B cell (primary cell): ENCODE measurements at regions not wholly inside any gene's neighbourhood (a gene's known extent, or its start where the extent isn't known, plus 50 kb on each side); places are given as distances from the start of the nearest gene placed in this dataset.

Source experiments
- ATAC-seq: fragments of 200-7000 bp; cut with Tn5 transposase; one replicate; pipeline ENCODE4 v1.10.0; 2021; ENCODE audit warnings: low read depth, mild to moderate bottlenecking, moderate number of reproducible peaks, moderate library complexity
- CTCF ChIA-PET: fragments of 350-600 bp; sonication (Branson Sonifier 250); formaldehyde crosslinking; loops from one replicate; lab custom pipeline; 2021; ENCODE audit warnings: antibody characterized with exemption, inconsistent platforms; lab: Charles Lee
- POLR2A ChIA-PET: fragments of 350-600 bp; sonication (Branson Sonifier 250); formaldehyde crosslinking; loops from one replicate; lab custom pipeline; 2021; ENCODE audit warnings: antibody characterized with exemption; lab: Charles Lee
- DNase-seq: peaks from one replicate; pipeline ENCODE4 v3.0.0; 2013
- H2AFZ ChIP-seq: 2 replicates; pipeline ENCODE4 v1.6.1; 2012; ENCODE audit warnings: mild to moderate bottlenecking, low read depth, low read length; ENCODE audit not compliant: insufficient read depth, poor library complexity, severe bottlenecking
- H3K27ac ChIP-seq, 2 donors: 1 replicate in 1 of 2; 2 replicates in 1 of 2; pipeline ENCODE4 v1.5.1; 2012 to 2013; ENCODE audit warnings: low read length in 2 of 2, mild to moderate bottlenecking in 2 of 2, moderate library complexity in 1 of 2
- H3K27me3 ChIP-seq, 4 experiments: fragments of 200-600 bp in 1 of 4; sonication (generic) in 1 of 4; replicated peaks in 1 of 4; 1 replicate in 2 of 4; 2 replicates in 2 of 4; pipeline versions ENCODE4 v1.6.1 to v1.7.0; 2013 to 2016; ENCODE audit warnings: low read length in 3 of 4, mild to moderate bottlenecking in 2 of 4, mixed read lengths in 1 of 4, moderate library complexity in 1 of 4; ENCODE audit not compliant: insufficient read depth in 4 of 4, control insufficient read depth in 3 of 4; ENCODE audit errors: control extremely low read depth in 1 of 4
- H3K36me3 ChIP-seq, 2 experiments: replicated peaks in 1 of 2; 1 replicate in 1 of 2; 2 replicates in 1 of 2; pipeline versions ENCODE4 v1.6.1 to v1.7.1; 2013; ENCODE audit warnings: low read length in 1 of 2; ENCODE audit not compliant: insufficient read depth in 2 of 2, control insufficient read depth in 1 of 2; ENCODE audit errors: control extremely low read depth in 1 of 2, extremely low read depth in 1 of 2
- H3K4me1 ChIP-seq, 2 donors: fragments of 200-600 bp in 1 of 2; sonication (generic) in 1 of 2; 1 replicate in 1 of 2; 2 replicates in 1 of 2; pipeline versions ENCODE4 v1.5.1 to v1.6.1; 2013 to 2017; ENCODE audit warnings: low read length in 2 of 2; ENCODE audit not compliant: control insufficient read depth in 2 of 2, insufficient read depth in 2 of 2
- H3K4me2 ChIP-seq: replicated peaks from 2 replicates; pipeline ENCODE3; 2012; ENCODE audit warnings: mild to moderate bottlenecking, low read depth, low read length; ENCODE audit not compliant: poor library complexity, severe bottlenecking
- H3K4me3 ChIP-seq, 5 experiments: fragments of 200-600 bp in 1 of 5; sonication (generic) in 1 of 5; 1 replicate in 3 of 5; 2 replicates in 2 of 5; pipeline versions ENCODE4 v1.5.1 to v1.7.0; 2011 to 2016; ENCODE audit warnings: low read length in 4 of 5, mild to moderate bottlenecking in 4 of 5, low read depth in 2 of 5, control low read depth in 1 of 5, moderate library complexity in 1 of 5; ENCODE audit not compliant: insufficient read depth in 1 of 5; ENCODE audit errors: control extremely low read depth in 1 of 5, extremely low read depth in 1 of 5
- H3K79me2 ChIP-seq: fragments of 200-600 bp; sonication (generic); one replicate; pipeline ENCODE4 v1.6.0; 2016; ENCODE audit warnings: low read length; ENCODE audit not compliant: control insufficient read depth, insufficient read depth
- H3K9ac ChIP-seq: fragments of 200-600 bp; sonication (generic); 2 replicates; pipeline ENCODE4 v1.6.1; 2017; ENCODE audit warnings: mild to moderate bottlenecking, low read length, moderate library complexity
- H3K9me3 ChIP-seq, 3 donors: one replicate each; pipeline versions ENCODE4 v1.6.1 to v1.7.1; 2013; ENCODE audit warnings: low read length in 2 of 3; ENCODE audit not compliant: control insufficient read depth in 2 of 3, insufficient read depth in 1 of 3; ENCODE audit errors: control extremely low read depth in 1 of 3
- H4K20me1 ChIP-seq: 2 replicates; pipeline ENCODE4 v1.6.0; 2012; ENCODE audit warnings: mild to moderate bottlenecking, low read length; ENCODE audit not compliant: insufficient read depth, control insufficient read depth, poor library complexity, severe bottlenecking
- H3K27ac Mint-ChIP-seq: one replicate; pipeline ENCODE4 v1.8.0; 2021; ENCODE audit warnings: mixed read lengths
- H3K27me3 Mint-ChIP-seq: one replicate; pipeline ENCODE4 v1.8.0; 2021; ENCODE audit warnings: mixed read lengths
- H3K4me1 Mint-ChIP-seq: one replicate; pipeline ENCODE4 v1.8.0; 2021; ENCODE audit warnings: mixed read lengths
- H3K4me3 Mint-ChIP-seq: one replicate; pipeline ENCODE4 v1.8.0; 2021; ENCODE audit warnings: mixed read lengths
- H3K9me3 Mint-ChIP-seq: one replicate; pipeline ENCODE4 v1.8.0; 2022; ENCODE audit warnings: mixed read lengths; ENCODE audit not compliant: insufficient read depth
- CTCF ChIP-seq: fragments of 200-600 bp; IDR thresholded peaks from one replicate; pipeline ENCODE4 v1.8.0; 2022; ENCODE audit warnings: antibody characterized with exemption, mild to moderate bottlenecking
- EZH2 ChIP-seq: IDR thresholded peaks from 2 replicates; pipeline ENCODE4 v1.6.1; 2012; ENCODE audit warnings: borderline replicate concordance, low read depth, mild to moderate bottlenecking, moderate library complexity, low read length; ENCODE audit not compliant: insufficient read depth, poor library complexity, severe bottlenecking
- WGBS: methylation state at CpG from one replicate; pipeline ENCODE4 v1.1.5; 2013; ENCODE audit warnings: missing lambda C conversion rate; ENCODE audit not compliant: insufficient coverage; 5-methylcytosine and 5-hydroxymethylcytosine counted together
- intact Hi-C: fragments of 100-400 bp; cut with micrococcal nuclease; formaldehyde crosslinking; loops from one replicate; pipeline ENCODE4 v1.10.0; 2022

- H3K4me3 Mint-ChIP-seq = no peak overlapping the region
- POLR2A ChIA-PET = no interaction called here
- no peak for TF ChIP-seq CTCF
- no peak for TF ChIP-seq EZH2
- Histone ChIP-seq H4K20me1 (no peaks in the 10 kb centered on the region), H3K4me2 (no peak overlapping the region), H3K79me2 (no peaks in the 10 kb centered on the region), H3K27me3 (no peaks in the 10 kb centered on the region), H3K4me1 (no peaks in the 10 kb centered on the region), H3K9me3 (no peaks in the 10 kb centered on the region), H3K36me3 (no peaks in the 10 kb centered on the region), H2AFZ (no peak overlapping the region), H3K9ac (no peak overlapping the region), H3K4me3 (no peak overlapping the region), H3K27ac (no peak overlapping the region)
- no peaks in the 10 kb centered on the region for H3K9me3 Mint-ChIP-seq
- H3K27me3 Mint-ChIP-seq = peaks cover 3% of the 10 kb centered on the region
- WGBS = 100% methylated on average over 2 of the region's 4 CpGs
- no peak overlapping the region for H3K27ac Mint-ChIP-seq
- DNase-seq (no peak), ATAC-seq (no peak)
- H3K4me1 Mint-ChIP-seq = no peaks in the 10 kb centered on the region
- CTCF ChIA-PET = interaction anchor here (0.5 kb wide), 1 partner anchor 1218 kb away, joined by 4 read pairs; no protein-coding TSS in a partner anchor
- intact Hi-C loops = no loop called here
Measured at GRCh38 chr2:41775366-41776025, 272.3 kb upstream of the PKDCC start.

DNA sequence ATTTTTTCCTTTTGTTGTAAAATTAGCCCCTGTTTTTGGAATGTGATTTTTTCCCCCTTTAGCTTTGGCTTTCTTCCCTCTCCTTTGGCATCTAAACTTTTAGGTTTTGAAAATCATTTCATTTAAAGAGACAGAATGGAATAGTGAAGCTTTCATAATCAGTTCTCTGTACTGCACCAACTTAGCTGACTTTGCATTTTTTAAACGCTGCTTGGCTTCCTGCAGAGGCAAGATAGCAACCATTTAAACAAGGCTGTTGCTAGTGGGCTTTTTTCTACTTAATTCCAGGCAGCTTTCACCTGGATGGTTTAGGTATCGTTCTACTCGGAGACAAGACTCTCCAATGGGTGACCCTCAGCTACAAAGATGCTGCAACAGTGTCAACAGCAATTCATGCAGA lies 267.9 kb upstream of the PKDCC start:
- WGBS = 39% methylated on average over 2 of the region's 3 CpGs
- Histone ChIP-seq H3K9ac (no peak overlapping the region), H2AFZ (no peak overlapping the region), H3K9me3 (no peaks in the 10 kb centered on the region), H3K79me2 (no peaks in the 10 kb centered on the region), H3K27me3 (no peaks in the 10 kb centered on the region), H3K36me3 (no peaks in the 10 kb centered on the region), H3K4me1 (no peaks in the 10 kb centered on the region), H3K4me2 (no peak overlapping the region), H3K4me3 (no peak overlapping the region), H4K20me1 (no peaks in the 10 kb centered on the region), H3K27ac (no peak overlapping the region)
- intact Hi-C loops = loop anchor here (5.0 to 10.0 kb wide), 2 partner anchors 1535 to 1943 kb away; no protein-coding TSS in a partner anchor
- TF ChIP-seq CTCF (no peak), EZH2 (no peak)
- ChIA-PET CTCF (interaction anchor here (0.9 to 2.8 kb wide), 3 partner anchors 15 to 1866 kb away, joined by 3 to 22 read pairs (median 3); no protein-coding TSS in a partner anchor), POLR2A (no interaction called here)
- DNase-seq = no peak
- Mint-ChIP-seq H3K27ac (no peak overlapping the region), H3K9me3 (no peaks in the 10 kb centered on the region), H3K4me3 (no peak overlapping the region), H3K27me3 (no peaks in the 10 kb centered on the region), H3K4me1 (no peaks in the 10 kb centered on the region)
- no peak for ATAC-seq
